ENCODE measurements at regions not wholly inside any gene's neighbourhood (a gene's known extent, or its start where the extent isn't known, plus 50 kb on each side); places are given as distances from the start of the nearest gene placed in this dataset.
"Not testable (repeated sequence)": the region's sequence is repeated elsewhere in the genome, so short reads cannot be mapped to it uniquely, and the experiment has no call there.

- not testable (repeated sequence) for TF ChIP-seq CTCF (IDR thresholded peaks at IDR 0.05); POLR2A (IDR thresholded peaks at IDR 0.05; ENCODE audit: low read depth)
- TF ChIP-seq POLR2AphosphoS5 (IDR thresholded peaks at IDR 0.05): peak in 1 of 2 donors; percentile 46
Measured at GRCh38 chr9:62838024-62838718, 1648.3 kb downstream of the SPATA31A7 start.
